ENCODE measurements at regions not wholly inside any gene's neighbourhood (a gene's known extent, or its start where the extent isn't known, plus 50 kb on each side); places are given as distances from the start of the nearest gene placed in this dataset.

DNA sequence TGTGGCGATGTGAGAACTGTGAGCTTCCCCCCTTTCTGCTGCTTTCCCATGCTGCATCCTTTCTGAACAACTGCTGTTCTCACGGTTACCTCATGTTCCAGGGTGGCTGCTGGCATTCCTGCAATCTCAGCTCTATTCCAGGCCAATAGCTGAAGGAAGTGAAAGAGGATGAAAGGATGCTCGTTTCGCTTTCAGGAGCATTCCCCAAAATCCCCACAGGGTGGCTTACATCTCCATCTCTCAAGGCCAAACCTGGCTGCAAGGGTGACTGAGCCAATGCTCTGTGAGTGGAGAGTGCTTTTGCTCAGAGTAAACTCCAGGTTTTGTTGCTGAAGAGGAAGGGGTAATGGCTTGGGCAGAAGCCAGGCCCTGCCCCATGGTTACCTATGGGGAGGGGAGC is 848.2 kb downstream of the BRD1 start:
- DNase-seq: no peak

DNA sequence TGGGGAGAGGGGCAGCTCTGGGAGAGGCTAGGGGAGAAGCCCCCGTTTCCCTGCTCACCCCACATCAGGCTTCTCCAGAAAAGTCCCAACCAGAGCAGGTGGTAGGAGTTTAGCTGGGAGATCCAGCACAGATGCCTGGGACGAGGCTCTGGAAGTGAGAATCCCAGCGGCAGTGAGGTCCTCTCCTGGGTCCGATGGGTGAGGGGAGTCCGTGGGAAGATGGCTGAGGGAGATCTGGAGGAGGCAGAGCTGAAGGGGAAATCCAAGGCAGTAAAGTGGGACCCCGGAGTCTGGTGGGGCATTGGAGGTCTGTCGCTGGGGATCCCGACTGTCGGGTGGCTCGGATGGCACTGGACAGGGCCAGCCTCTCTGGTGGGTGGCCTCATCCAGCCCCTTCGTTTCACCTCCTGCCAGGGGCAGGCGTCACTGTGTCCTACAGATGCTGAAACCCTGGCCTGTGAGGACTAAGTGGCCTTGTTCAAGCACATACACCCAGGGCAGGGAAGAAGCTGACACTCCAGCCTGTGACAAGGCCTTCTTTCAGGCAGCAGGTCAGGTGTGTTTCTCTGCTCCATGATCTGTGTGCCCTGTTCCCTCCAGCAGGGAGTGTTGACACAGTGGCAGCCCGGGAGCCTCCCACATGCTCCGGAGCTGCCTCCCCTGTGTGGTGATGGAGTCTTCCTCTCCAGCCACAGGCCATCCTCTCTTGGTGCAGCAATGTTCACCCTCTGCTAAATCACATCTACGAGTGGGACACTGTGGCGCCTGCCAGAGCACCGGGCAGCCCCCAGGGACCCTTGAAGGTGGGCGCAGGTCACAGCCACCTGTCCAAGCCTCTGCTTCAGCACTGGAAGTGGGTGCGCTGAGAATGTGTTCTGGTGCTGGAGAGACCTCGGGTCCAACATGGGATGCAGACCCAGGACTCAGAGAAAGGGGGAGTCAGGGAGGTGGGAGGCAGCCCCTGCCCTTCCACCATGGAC is 850.8 kb downstream of the BRD1 start:
- no peak for DNase-seq

DNA sequence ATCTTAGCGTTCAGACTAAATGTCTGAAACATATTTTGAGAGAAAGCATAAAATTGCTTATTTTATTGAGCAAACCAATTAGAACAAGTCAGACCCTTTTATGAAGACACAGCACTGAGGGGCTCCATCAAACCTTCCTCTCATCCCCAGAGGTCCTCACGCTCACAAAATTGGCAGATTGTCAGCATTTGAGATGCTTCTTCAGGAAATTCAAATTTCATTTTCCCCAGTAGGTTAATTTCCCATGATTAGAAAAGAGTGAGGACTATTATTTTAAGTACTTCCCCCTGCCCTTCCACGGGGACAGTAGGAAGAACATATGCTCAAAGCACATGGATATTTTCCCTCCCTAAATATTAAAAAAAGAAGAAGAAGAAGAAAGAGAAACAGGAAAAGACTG is 851.8 kb downstream of the BRD1 start:
- DNase-seq: no peak

DNA sequence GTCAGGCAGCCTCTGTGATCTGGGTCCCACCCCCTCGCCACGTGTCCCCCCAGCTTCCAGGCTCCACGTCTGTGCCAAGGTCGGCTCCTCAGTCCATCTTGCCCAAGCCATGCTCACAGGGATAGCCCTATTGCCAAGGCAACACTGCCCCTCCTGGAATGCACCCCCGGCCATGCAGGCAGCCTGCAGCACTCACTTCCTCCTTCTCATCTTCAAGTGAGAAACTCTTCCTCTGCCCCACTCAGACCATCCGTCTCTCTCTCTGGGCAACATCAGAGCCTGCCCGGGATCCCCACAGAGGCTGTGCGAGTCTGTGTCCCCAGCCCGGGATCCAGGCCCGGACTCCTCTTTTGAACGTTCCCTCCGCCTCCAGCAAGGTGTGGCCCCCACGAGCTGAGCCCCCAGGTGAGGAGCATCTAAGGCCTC is 852.3 kb downstream of the BRD1 start:
- no peak for DNase-seq

DNA sequence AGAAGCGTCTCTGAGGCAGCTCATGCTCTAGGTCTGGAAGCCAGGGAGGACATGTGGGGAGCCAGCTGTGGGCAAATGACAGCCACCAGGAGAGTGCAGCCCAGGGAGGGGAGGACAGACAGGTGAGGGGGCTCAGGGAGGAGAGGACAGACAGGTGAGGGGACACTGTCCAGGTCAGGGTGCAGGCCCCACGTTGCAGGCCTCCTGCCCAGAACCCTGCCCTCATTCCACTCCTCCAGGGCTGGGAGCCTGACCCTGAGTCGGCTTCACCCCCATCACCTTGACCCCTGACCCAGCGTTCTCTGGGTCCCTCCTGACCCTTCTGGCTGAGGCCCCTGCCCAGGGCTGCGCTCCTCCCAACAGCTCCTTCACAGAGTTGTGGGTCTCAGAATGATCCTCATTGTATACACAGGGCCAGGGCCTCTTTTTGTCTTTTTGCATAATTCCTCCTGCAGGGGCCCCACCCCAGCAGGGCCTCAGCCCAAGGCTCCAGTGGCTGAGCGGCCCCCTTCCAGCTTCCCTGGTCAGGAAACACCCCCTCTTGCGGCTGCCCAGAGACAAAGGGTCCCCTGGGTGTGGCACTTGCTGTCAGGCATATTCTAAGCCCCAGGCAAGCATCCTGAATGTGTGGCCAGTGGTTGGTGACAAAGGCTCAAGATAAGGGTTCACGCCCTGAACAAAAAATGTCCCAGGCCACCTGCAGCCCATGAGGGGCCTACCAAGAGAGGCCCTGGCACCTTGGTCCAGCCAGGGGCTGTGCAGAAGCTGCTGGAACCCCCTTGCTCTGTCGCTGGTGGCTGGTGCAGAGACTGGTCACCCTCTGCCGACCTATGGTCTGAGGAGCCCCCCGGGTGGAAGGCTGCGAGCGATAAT is 853.0 kb downstream of the BRD1 start:
- DNase-seq: no peak

DNA sequence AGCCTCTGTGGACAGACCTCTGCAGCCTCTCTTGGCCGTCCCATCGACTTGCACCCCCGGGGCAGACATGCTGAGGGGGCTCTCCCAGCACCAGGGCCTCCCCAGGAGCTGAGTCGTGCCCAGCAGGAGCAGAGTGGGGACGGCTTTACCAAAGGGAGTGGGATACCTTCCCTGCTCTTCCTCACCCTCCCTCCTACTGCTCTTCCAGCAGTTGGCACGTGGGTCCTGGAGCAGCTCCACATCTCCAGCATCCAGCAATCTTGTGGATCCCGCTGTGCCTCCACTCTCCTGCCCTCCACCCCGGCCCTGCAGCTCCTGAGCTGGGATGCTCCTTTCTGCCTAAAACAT is 854.0 kb downstream of the BRD1 start:
- DNase-seq: no peak

DNA sequence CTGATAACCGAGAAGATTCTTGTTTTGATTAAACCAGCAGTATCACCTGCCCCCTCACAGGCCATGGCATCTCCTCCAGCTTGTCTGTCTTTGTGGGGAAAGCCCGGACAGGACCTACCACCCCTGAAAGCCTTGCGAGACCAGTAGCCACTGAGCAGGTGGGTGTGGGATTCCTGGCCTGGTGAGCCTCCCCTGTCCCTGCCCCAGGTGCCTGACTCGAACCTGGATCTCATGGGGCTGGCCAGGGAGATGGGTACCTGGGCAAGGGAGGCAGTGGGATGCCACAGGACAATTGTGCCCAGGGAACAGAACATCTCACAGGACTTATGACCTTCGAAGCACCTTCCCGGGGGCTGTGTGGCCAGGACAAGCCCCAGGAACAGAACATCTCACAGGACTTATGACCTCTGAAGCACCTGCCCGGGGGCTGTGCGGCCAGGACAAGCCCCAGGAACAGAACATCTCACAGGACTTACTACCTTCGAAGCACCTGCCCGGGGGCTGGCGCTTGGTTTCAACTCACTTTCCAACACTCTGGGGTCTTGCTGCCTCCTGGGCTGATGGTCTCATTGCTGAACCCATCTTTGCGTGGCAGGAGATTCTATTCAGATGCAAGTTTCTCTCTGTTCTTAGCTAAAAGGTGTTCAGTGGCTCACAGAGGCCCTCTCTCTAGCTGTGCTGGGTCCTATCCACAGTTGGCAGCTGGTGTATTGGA is 854.5 kb downstream of the BRD1 start:
- no peak for DNase-seq

DNA sequence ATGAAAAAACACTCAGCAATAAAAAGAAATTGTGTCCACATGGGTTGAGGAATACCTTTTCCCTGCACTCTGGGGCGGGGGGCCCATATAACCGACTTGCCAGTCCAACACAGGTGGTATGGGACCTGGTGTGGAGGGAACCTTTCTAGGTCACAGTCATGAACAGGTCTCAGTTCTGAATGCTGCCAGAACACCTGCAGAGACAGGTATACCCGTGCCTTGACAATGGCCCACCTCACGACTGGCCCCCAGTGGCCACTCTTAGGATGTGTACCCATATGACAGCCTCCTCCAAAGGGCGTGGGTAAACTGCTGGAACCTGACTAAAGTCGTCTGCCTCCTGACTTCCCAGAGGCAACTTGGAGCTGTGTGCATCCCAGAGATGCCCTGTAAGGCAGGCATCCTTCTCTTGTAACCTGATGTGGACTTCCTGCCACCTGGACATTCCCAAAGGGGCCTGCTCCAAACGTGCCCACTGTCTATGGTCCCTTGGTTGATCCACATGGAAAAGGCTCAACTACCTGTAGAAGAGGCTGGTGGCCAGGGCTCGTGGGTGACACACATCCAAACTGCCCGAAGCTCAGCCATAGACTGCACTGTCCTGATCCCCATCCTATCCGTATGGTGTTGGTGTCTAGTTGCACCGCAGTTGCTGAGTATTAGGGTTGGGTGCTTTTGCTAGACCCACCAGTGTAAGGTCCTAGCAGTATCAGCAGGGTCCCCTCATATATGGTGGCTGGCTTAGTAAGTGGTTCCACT is 859.3 kb downstream of the BRD1 start:
- peak; percentile 66 for DNase-seq

DNA sequence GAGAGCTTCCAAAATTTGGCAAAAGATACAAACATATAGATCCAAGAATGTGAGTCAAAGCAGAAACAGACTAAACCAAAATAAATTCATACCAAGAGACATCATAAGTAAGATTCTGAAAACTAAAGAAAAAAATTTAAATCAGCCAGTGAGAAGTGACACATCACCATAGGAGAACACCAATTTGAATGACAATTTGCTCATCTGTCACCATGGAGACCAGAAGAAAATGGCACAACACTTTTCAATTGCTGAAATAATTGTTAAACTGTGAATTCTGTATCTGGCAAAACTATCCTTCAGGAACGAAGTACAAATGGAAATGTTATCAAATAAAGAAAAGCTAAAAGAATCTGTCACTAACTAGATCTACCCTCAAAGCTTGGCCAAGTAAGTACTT is 864.3 kb downstream of the BRD1 start:
- DNase-seq: no peak

DNA sequence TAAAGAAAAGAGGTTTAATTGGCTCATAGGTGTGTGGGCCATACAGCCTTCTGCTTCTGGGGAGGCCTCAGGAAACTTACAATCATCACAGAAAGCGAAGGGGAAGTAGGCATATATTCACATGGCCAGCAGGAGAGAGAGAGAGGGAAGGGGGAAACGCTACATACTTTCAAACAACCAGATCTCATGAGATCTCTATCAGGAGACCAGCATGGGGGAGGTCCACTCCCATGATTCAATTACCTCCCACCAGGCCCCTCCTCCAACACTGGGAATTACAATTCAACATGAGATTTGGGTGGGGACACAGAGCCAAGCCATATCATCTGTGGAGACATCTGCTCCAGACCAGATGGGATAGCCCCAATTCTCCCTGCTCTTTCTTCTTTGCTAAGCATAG is 866.0 kb downstream of the BRD1 start:
- DNase-seq: peak; percentile 17

DNA sequence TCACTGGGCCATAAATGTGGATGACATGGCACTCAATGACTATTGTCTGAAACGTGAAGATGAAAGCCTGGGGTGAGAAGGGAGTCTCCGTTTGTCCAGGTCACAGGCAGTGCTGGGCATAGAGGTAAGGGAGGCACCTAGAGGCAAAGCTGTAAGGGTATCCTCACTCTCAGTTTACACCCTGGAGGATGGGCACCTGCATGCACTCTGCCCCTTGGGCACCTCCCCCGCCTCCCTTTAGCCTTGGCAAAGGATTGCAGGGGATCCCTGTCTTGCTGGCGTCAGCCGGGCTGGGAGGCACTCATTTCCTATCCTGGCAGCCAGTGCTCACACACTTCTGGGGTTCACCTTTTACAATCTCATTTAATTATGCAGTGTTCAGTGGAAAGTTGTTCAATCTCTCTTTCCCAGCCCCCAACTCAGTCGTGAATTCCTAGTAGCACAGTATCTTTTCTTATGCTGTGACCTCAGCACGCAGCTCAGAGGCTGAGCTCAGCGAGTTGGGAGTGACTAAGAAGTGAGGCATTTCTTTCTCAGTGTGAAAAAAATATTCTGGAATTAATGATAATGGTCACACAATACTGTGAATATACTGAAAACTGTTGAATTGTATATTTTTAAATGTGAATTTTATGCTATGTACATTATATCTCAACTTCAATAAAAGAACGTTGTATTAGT is 866.6 kb downstream of the BRD1 start:
- DNase-seq: peak; percentile 22

DNA sequence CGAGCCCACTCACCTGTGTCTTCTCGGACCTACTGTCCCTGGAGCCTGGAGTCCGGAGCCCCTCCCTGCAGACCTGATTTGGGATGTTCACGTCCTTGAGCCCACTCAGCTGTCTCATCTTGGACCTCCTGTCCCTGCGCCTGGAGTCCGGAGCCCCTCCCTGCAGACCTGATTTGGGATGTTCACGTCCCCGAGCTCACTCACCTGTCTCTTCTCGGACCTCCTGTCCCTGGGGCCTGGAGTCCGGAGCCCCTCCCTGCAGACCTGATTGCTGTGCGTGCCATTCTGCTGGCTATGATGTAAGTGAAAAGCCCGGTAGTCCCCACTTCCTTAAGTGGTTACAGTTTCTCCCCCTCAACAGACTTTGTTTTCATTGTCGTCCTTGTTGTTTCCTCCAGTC is 867.1 kb downstream of the BRD1 start:
- peak; percentile 41 for DNase-seq

DNA sequence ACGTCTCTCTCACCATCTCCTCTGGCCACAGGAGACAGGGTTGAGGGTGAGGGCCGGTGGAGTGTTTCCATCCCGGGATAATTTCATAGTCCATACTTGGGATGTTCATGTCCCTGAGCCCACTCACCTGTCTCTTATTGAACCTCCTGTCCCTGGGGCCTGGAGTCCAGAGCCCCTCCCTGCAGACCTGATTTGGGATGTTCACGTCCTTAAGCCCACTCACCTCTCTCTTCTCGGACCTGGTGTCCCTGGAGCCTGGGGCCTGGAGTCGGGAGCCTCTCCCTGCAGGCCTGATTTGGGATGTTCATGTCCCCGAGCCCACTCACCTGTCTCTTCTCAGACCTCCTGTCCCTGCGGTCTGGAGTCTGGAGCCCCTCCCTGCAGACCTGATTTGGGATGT is 868.2 kb downstream of the BRD1 start:
- peak; percentile 17 for DNase-seq

DNA sequence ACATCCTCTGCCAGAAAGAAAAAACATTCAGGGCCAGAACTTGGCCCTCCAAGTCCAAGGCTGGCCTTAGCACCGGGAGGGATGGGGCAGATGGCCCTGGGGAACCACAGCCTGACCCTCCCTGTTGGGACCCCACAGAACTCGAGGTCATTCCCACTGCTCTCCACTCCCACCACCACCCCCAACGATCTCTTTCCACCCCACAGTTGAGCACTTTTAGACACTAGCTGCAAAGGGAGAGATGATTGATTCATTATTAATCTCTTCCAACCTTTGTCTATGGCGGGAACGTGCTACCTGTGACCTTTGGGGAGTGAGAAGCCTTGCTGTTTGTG is 869.7 kb downstream of the BRD1 start:
- DNase-seq: no peak

DNA sequence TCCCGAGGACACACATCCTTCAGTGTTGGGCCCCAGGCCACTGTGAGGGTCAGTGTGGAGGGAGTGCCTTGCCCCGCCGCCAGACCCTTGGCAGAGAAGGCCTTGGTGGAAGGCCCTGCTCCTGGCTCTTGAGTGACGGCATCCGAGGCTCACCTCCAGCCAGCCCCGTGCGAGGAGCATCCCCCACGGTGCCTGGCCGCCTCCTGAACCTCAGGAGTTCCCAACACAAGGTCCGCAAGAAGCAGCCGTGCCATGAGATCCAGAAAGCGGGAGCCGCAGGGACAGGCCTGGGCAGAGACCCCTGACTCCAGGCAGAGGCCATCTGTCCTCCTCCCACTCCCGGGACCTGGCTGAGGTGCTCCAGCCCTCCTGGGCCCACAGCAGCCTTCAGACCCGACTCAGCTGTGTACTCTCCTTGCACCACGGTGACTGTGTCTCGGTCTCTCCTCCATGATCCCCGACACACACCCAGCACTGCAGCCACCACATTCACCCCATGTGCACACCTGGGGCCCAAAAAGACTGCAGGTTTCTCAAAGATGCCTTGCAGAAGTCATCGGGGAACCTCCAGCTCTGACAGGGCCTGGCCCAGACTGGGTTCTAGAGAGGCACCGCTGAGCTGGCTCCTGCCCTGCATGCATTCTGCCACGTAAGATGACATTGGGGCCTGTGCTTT is 870.2 kb downstream of the BRD1 start:
- peak; percentile 49 for DNase-seq

DNA sequence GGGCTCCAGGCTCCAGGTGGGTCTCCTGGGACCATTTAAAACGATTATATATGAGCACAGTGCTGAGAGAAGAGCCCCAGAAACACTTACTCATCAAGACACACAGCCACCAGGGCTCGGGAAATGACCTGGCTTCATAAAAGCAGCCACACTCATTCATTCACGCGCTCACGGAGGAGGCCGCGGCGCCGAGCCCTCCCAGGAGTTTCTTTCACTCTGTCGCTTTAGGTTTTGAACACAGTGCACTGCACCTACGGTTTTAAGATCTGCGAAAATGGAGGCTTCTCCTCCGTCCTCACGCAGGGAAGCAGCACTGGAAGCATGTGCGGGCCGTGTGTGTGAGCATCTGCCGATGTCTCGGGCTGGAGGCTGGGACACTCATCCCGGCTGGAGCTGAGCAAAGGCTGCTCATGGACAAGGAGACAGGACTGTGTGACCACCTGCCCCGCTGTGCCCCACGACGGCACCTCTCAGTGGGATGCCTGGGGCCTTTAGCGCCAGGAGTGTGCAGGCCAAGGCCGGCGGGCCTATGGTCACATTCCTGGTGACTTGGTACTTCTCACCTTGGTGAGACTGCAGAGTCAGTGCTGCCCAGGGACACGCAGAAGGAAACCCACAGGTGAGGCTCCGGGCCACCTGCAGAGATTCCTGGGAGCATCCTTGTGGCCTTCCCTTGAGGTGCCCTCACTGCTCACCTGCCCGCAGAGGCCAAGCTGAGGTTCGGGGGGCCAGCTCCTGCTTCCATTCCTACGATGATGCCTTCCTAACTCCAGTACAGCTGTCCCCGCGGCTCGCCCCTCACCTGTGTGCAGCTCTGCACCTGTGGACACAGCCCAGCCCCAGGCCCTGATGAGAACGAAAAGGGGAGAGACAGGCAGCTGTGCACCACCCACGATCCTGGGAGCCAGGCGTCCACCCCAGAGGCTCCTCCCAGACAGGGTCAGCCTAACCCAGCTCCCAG is 872.0 kb downstream of the BRD1 start:
- DNase-seq: peak; percentile 50

DNA sequence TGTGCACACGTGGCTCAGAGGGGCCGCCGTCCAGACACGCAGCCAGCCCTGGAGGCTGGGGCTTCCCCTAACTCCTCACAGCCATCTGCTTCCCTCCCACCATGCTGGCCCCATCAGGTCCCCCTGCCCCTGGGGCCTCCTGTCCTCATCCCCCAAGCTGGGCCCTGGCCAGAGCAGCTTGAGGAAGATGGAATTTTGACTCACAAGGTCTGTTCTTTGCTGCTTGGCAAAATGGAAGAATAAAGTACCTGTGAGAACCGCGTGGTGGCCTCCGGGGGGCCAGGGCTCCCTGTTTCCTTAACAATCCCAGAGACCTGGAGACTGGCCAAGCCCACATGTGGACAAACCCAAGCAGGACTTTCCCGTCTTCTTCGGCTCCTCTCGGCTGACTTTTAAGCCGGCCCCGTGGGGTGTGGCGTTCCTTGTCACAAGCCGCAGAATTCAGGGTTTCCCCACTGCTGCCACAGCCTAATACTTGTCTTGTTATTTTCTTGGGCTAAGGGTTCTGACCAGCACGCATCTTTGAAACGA is 872.8 kb downstream of the BRD1 start:
- DNase-seq: no peak

DNA sequence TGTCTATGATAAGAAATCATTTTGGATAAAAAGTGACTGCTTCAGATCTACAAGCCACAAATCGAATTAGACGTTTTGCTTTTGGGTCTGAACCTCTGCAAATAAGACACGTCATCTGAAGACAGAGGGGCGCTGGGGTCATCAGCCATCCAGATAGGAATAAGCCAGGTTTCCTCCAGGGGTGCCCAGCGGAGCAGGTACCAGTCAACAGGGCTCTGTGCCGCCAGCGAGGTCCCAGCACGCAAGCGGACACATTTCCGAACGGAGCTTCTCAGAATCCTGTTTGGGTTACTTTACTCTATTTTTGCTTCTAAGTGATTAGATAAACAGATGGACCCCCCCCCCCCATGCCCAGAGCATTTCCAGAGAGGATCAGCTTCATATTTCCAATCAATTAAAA is 873.8 kb downstream of the BRD1 start:
- DNase-seq: no peak

DNA sequence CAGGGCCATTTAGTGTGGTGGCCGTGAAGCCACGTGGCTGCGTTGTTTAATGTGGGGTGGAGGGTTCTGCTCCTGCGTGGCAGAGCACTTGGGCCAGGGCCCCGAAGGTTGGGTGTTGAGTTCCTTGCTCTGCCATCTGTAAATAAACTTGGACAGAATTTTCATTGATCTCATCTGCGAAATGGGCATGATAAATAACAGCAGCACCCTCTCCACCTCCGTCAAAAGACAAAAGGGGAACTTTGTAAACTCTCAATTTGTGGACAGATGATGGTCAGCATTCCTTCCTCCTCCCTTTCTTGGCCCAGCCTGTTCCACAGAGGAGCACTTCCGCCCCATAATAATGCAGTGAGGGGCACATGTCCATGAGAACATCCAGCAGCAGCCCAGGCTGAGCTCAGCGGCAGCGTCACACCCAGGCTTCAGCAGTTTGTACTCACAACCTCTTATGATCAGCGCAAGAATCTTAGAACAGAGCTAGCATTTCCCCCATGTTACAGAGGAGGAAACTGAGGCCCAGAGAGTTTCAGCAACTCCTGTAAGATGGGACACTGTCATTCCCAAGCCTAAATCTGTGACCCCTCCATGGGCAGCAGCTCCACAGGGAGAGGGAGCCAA is 874.5 kb downstream of the BRD1 start:
- DNase-seq: no peak
